ENCODE measurements at regions not wholly inside any gene's neighbourhood (a gene's known extent, or its start where the extent isn't known, plus 50 kb on each side); places are given as distances from the start of the nearest gene placed in this dataset.
A peak's percentile ranks its signal among the peaks of the same experiment; 100 is the strongest.

DNA sequence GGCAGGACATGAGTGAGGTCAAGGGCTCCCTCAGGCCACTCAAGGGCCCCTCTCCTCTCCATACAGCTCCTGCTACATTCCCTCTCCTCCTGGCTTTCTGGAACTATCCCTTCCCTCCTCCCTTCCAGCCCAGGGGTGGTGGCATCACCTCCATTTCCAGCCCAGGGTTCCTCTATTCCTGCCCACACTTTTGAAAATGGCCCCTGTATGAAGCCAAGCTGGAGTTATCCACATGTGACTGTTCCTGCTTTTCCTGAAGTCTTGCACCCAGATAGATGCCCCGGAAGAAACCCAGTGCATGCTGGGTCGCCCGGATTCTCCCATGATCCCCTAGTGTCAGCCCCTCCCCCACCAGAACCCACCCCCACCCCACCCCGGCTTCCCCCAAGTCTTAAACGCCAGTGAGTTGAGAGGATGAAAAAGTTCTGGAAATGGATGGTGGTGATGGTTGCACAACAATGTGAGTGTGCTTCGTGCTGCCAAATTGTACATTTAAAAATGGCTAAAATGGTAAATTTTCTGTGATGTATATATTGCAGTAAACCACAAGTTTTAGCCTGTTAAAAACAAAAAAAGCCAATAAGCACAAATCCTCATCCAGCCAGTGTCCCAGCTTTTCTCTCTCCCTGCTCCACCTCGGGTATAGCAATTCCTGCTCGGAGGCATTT is 136.9 kb downstream of the SCARB1 start:
- DNase-seq (ENCODE audit: low read depth in 2 of 2): no peak
- TF ChIP-seq, protein P1, sequence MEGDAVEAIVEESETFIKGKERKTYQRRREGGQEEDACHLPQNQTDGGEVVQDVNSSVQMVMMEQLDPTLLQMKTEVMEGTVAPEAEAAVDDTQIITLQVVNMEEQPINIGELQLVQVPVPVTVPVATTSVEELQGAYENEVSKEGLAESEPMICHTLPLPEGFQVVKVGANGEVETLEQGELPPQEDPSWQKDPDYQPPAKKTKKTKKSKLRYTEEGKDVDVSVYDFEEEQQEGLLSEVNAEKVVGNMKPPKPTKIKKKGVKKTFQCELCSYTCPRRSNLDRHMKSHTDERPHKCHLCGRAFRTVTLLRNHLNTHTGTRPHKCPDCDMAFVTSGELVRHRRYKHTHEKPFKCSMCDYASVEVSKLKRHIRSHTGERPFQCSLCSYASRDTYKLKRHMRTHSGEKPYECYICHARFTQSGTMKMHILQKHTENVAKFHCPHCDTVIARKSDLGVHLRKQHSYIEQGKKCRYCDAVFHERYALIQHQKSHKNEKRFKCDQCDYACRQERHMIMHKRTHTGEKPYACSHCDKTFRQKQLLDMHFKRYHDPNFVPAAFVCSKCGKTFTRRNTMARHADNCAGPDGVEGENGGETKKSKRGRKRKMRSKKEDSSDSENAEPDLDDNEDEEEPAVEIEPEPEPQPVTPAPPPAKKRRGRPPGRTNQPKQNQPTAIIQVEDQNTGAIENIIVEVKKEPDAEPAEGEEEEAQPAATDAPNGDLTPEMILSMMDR (IDR thresholded peaks at IDR 0.05; ENCODE audit: low read depth, low read length): no peak
- H3K4me3 ChIP-seq (replicated peaks in 1 of 2; ENCODE audit: low read depth in 2 of 2, low read length in 2 of 2): no peak overlapping the region

DNA sequence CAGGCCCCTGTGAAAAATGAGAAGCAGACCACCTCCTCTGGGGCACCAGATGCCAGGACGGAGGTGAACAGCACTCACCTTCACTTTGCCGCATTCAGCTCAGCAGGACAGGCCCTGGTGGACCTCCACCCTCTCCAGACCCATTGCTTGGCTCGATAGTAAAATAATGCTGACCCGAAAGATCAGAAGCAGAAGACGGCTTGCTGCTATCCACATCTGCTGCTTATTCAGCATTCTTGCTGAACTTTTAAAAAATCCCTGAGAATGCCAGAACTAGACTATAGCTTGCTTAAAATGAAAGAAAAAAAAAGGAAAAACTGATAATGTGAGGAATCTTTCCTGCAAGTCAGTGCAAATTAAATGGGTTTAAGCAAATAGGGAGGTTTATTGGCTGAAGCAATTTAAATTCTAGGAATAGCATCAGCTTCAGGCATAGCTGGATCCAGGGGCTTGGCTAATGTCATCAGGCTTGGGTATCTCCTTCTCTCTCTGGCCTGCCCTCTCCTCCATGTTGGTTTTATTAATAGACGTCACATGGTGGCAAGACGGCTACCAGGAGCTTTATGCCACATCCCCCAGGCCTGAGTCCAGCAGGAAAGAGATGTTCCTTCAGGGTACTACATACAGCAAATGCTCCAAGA is 137.9 kb downstream of the SCARB1 start:
- DNase-seq (ENCODE audit: low read depth in 2 of 2): no peak
- TF ChIP-seq, protein P1 (IDR thresholded peaks at IDR 0.05; ENCODE audit: low read depth, low read length): no peak
- no peak overlapping the region for H3K4me3 ChIP-seq (replicated peaks in 1 of 2; ENCODE audit: low read depth in 2 of 2, low read length in 2 of 2)

DNA sequence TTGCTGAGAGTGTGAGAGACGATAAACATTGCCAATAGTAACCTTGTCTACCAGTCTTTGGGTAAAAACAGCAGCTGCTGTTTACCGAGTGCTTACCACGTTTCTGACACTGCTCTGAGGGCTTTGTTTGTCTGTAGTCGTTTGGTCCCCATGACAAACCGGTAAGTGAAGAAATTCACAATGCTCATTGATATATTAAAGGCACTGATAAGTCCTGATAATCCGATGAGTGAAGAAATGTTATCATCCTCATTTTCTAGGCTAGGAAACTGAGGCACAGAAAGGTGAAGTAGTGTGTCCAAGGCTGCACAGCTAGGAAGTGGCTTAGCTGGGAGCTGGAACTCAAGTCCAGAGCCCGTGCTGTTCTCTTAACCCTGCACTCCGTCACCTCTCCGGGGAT is 138.6 kb downstream of the SCARB1 start:
- H3K4me3 ChIP-seq (replicated peaks in 1 of 2; ENCODE audit: low read depth in 2 of 2, low read length in 2 of 2): no peak overlapping the region
- TF ChIP-seq, protein P1 (IDR thresholded peaks at IDR 0.05; ENCODE audit: low read depth, low read length): no peak
- DNase-seq (ENCODE audit: low read depth in 2 of 2): no peak

DNA sequence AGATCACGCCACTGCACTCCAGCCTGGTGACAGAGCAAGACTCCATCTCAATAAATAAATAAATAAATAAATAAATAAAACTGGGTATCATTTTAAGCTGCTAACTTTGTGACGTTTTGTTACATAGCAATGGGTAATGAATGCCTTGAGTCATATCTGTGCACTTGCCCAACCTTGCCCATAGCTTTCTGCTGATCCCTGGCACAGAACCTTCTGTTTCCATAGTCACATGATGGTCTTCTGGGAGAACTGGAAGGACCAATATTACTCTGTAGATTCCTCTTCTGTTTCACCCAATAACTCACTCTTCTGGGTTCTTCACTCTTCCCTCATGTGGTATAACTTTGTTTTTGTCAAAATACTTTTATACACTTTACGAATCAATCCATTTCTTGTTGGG is 140.8 kb downstream of the SCARB1 start:
- no peak for DNase-seq (ENCODE audit: low read depth in 2 of 2)
- no peak overlapping the region for H3K4me3 ChIP-seq (replicated peaks in 1 of 2; ENCODE audit: low read depth in 2 of 2, low read length in 2 of 2)
- TF ChIP-seq, protein P1 (IDR thresholded peaks at IDR 0.05; ENCODE audit: low read depth, low read length): no peak

DNA sequence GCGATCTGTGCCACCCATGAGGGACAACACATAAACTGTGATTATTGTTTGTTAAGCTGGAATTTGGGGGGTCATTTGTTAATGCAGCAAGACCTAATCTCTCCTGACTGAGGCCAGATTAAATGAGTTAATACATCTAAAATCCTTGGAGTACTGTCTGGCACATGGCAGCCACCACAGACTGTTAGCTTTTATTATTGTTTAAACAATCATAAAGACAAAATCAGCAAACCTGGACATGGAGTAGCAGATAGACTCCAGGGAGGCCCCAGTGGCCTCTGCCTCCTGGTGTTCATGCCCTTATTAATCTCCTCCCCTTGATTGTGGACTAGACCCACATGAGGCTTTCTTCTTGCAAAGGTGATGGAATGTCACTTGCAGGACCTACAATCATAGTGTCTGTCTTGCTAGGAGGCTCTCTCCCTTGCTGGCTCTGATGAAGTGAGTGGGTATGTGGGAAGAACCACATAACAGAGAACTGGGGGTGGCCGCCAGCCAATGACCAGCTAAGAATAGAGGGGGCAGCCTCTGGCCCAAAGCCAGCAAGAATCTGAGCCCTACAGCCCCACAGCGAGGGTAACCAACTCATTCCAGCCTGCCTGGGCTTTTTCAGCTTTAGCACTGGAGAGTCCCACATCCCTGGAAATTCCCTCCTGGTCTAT is 142.0 kb downstream of the SCARB1 start:
- TF ChIP-seq, protein P1 (IDR thresholded peaks at IDR 0.05; ENCODE audit: low read depth, low read length): no peak
- no peak for DNase-seq (ENCODE audit: low read depth in 2 of 2)

DNA sequence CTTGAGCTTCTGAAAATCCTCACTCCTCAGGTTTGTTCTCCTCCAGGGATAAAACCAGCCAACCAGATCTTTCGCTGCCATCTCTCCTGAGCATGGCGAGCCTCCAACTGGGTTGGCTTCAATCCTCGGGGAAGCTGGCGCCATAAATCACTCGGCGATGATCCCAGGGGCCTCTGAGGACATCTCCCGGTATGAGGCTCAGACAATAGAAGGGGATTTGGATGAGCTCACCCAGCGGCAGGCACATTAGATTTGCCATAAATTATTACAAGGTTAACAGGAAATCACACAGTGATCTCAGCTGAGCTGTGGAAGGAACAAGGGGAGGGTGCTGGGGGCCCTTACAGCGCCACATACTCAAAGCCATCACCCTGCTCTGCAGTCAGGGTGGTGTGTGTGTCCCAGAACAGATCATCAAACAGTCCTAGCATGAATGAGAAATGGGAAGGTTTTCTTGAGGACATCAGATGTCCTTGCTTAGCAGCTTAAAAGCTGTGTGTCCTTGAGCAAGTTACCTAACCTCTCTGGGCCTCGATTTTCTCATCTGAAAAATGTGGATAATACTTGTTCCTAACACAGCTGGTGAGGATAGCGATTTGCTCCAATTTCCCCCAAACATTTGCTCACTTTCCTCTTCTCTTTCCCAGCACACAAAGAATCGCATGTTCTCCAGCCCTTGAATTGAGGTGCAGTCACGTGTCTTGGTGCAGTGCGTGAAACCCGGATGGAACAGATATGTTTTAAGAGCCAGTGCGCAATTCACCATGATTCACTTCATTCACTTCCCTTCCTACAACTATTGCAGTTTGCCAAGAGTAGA is 142.8 kb downstream of the SCARB1 start:
- peak; percentile 80 to 83 for DNase-seq (ENCODE audit: low read depth in 2 of 2)
- no peak overlapping the region for H3K4me3 ChIP-seq (replicated peaks in 1 of 2; ENCODE audit: low read depth in 2 of 2, low read length in 2 of 2)
- TF ChIP-seq, protein P1 (IDR thresholded peaks at IDR 0.05; ENCODE audit: low read depth, low read length): no peak

More for the DNA sequence above, 142.0 kb downstream of the SCARB1 start:
- no peak overlapping the region for H3K4me3 ChIP-seq (replicated peaks in 1 of 2; ENCODE audit: low read depth in 2 of 2, low read length in 2 of 2)

Measured in cardiac fibroblast (primary cell).